GM18861 (cell line): ENCODE measurements at regions not wholly inside any gene's neighbourhood (a gene's known extent, or its start where the extent isn't known, plus 50 kb on each side); places are given as distances from the start of the nearest gene placed in this dataset.
"Not testable (repeated sequence)": the region's sequence is repeated elsewhere in the genome, so short reads cannot be mapped to it uniquely, and the experiment has no call there.

Source experiments
- ATAC-seq: cut with Tn5 transposase; IDR thresholded peaks from one replicate; pipeline ENCODE4 v1.9.1; 2021; ENCODE audit not compliant: unreplicated experiment

DNA sequence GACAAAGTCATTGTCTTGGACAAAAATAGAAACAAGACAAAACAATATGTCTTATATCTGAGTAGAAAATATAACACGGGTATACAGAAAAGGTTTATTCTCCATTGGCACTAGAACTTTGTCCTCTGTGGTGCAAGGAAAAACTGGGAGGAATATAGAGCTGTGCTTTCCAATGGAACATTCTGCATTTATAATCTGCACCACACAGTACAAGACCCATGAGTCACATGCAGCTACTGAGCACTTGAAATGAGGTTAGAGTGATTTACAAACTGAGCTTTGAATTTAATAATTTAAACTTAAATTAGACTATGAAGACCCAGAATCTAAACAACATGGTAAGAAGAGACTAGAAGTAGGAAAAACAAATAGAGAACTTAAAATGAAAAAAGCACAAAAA, 86.1 kb downstream of the RAP2A start:
- ATAC-seq, result no peak

DNA sequence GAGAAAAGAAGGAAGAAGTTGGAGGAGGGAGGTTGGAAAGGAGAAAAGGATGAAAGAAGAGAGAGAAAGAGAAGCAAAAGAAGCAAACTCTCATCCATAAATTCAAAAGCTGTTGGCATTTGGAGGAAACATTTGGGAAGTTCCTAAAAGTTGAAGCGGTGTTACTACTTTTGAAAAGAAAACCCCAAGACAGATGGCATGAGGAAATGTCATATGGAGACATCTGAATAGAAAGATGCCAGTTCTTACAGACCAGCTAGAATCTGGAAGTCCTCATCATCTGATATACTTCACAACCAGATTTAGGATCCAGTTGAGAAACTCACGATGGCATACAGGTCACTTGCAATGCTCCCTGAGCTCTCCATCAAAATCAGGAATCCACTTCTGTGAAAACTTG, 86.9 kb downstream of the RAP2A start:
- ATAC-seq, result no peak

- ATAC-seq, result no peak
These were observed 87.8 kb downstream of the RAP2A start for GRCh38 chr13:97521726-97522125.

DNA sequence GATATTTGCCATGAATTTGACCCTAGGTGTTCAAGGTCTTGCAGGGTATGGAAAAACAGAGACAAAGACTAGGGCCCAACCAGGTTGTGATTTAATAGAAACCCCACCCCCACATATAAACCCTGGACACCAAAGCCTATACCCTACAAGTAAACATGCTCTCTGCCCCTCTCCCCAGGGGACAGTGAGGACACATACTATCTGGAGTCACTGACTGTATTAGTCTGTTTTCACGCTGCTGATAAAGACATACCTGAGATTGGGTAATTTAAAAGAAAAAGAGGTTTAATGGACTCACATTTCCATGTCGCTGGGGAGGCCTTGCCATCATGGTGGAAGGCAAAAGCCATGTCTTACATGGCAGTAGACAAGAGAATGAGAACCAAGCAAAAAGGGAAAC, 88.3 kb downstream of the RAP2A start:
- no peak for ATAC-seq

DNA sequence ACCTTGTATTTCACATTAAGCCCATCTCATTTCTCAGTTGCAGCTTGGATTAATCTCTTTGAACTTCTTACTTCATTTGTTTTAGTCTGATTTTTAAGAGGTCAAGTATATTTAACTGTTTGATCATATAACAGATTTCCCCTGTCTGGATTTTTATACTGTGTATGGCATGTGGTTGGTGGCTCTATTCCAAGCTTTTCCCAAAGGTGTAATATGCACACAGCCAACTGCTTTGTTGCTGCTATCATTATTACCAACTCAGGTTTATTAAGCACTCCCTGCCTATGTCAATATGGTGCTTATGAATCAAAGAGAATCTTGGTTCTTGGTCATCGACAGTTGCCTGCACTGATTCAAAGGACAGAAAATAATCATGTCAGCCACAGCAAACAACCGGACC, 92.6 kb downstream of the RAP2A start:
- ATAC-seq, result no peak

DNA sequence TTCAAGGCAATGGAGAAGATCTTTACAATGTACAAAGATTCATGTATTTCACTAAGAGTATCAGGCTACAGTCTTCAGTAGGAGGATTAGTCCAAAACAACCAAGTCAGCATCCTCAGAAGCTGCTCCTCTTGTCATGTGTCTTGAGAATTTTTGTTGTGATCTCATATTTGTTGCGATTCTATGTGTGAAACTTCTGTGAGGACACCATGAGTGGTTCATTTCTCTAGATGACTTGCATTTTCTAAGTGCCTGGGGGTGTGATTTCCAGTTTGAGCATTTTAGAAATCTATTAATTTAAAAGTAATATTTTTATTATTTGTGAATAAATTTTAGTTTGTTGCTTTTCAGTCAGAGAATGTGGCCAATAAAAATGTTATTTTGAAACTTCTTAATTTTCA, 94.5 kb downstream of the RAP2A start:
- no peak for ATAC-seq

GRCh38 chr13:97534540-97534939, 100.6 kb downstream of the RAP2A start:
- no peak for ATAC-seq

DNA sequence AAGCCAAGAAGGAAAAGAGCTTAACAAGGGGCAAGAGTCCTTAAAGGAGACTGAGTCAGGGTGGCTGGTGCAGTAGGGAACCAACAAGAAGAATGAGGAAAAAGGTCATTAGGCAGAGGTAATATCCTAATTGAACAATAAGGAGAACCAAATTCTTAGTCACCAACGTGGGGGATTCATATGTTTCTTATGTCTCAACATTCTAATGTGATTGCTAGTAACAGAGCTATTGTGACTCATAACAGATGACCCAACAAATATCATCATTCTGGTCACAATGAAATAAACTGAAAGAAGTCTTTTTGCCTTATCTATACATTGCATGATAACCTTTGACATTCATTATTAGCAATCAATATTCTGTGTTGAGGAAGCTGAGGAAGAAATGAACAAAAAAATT, 101.6 kb downstream of the RAP2A start:
- no peak for ATAC-seq

DNA sequence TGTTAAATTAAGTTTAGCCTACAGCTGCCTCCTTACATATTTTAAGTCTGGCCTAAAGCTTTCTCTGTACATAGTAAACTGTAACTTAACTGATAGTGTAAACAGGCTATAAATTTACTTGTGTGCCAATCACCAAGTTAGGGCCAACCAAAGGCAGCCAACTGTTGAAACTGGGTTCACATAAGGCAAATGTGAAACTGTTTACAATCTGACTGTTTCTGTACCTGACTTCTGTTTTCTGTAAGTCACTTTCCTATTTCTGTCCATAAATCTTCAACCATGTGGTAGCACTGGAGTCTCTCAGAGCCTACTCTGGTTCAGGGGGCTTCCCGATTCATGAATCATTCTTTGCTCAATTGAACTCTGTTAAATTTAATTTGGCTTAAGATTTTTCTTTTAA, 103.1 kb downstream of the RAP2A start:
- ATAC-seq, result peak; percentile 72

DNA sequence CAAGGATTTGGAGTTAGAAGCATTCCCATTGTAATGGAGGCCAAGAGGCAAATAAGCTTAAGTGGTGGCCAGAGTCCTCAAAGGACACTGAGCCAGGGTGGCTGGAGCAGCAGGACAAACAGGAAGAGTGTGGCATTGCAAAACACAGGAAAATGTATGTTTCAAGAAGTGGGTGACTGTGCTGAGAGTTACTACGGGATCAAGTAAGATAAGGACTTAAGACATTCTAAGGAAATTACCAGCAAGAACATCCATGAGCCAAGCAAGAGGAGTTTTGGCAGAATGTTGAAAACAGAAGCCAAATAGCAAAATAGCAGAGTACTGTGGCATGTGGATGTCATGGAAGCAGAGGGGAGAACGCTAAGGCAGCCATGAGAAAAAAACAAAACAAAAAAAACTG, 104.2 kb downstream of the RAP2A start:
- no peak for ATAC-seq

DNA sequence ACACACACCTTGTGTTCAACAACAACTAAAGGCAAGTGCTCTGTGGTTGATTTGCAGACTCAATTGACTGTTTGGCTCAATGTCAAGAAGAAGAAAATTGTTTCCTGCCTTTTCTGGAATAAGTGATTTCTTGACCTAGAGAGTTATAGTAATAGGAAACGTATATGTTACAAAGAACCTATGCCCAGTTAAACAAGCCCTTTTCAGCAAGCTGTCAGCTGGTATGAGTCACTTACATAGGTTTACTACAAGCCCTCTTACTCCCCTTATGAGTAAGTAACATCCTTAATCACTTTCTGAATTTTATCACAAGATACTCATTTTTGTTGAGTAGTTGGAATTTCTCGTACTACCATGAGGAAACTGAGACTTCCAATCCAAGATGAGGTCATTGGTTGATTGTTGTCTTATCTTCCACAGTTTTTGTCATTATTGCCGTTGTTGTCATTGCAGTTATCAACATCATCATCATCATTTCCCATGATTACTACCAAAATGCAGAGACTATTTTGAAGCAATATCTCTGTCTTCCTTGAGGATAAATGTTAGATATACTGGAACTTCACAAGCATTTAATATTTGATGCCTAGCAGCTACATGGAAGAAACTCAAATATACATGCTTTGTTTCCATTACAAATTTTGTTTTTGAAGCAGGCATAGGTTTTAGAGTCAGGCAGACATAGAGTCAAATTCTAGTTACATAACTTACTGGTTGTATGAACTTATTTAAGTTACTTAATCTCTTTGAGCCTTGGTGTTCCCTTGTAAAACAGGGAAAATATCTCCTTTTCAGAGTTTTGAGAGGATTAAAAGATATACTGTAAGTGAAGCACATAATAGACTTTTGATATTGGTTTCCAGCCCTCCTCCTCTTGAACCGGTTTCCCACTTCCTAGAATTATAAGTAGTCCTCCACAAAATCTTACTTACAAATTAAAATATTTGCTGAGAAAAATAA, 106.0 kb downstream of the RAP2A start:
- ATAC-seq, result peak; percentile 67

DNA sequence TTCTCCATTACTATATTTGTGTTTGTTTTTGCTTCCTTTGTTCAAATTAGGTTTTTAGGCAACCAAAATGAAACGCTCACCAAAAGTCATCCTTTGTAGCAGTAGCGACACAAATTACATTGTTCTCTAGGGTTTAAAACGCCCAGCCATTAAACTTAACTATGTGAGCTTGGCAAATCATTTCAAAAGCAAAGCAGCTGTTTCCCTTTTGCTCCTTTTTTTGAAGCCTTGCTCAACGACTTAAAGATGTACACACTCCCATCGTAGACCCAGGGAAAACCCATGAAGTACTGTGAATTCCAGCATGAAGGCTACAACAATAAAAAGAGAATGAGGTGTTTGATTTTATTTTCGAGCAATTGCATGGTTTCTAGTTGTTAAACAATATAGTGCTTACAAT, 106.7 kb downstream of the RAP2A start:
- no peak for ATAC-seq

DNA sequence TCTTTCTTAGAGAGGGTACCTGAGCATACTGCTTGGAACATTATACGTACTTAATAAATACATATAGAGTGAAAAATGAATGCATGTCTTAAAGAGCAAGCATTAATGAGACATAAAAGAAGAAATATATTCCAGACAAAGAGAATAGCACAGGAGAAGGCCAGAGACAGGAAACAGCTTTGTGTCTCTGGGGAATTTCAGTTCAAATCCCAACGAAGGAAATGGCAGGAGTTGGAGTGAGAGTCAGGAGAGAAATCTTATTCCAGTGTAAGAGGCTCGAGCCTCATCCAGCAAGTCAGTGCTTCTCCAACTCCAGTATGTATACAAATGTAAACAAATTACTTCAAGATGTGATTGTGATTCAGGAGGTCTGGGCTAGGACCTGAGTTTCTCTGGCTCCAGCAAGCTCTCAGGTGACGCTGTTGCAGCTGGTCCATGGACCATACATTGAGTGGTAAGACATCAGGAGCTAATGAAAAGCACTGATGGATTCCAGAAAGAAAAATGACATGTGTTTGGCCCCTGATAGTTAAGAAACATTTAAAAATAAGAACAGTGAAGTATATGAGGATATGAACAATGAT, 108.2 kb downstream of the RAP2A start:
- ATAC-seq, result no peak

- ATAC-seq, result no peak
These were observed 110.2 kb downstream of the RAP2A start for GRCh38 chr13:97544031-97544765.

DNA sequence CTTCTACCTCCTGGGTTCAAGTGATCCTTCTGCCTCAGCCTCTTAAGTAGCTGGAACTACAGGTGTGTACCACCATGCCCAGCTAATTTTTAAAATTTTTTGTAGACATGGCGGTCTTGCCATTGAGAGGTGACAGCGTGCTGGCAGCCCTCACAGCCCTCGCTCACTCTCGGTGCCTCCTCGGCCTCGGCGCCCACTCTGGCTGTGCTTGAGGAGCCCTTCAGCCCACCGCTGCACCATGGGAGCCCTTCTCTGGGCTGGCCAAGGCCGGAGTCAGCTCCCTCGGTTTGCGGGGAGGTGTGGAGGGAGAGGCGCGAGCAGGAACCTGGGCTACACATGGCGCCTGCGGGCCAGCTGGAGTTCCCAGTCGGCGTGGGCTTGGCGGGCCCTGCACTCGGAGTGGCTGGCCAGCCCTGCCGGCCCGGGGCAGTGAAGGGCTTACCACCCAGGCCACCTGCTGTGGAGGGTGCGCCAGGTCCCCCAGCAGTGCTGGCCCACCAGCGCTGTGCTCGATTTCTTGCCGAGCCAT, 111.1 kb downstream of the RAP2A start:
- ATAC-seq, result not testable (repeated sequence)

DNA sequence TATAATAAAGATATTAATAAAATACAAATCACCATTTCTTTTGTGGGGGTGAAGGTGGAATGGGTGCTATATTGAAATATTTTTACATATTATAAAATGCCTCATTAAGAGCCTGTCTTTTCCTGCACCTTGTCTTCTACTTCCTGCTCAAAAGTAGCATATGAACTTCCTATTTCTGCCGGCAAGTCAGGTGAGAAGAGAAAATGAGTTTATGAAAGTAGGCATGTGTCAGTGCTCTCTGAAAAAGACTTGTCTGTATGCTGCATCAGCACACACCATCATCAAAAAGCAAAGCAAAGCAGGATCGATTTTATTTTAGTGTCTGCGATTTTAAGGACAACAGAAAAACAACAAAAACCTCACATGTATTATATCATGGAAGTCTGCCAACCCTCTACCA, 114.2 kb downstream of the RAP2A start:
- ATAC-seq, result peak; percentile 74

- ATAC-seq, result no peak
These were observed 114.7 kb downstream of the RAP2A start for GRCh38 chr13:97548711-97549110.

DNA sequence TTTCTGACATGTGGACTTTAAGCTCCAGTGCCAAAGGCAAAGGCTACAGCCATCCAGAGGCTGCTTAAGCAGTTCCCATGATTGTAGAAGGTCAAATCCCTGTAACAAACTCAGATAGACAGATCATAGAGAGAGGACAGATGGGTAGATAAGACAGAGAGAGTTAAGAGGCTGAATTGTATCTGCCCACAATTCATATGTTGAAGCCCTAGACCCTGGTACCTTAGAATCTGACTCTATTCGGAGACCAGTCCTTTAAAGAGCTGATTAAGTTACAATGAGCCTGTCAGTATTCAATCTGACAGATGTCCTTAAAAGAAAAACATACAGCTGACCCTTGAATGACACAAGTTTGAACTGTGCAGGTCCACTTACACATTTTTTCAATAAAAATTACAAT, 115.2 kb downstream of the RAP2A start:
- ATAC-seq, result no peak

- ATAC-seq, result no peak
These were observed 120.5 kb downstream of the RAP2A start for GRCh38 chr13:97554496-97554895.

DNA sequence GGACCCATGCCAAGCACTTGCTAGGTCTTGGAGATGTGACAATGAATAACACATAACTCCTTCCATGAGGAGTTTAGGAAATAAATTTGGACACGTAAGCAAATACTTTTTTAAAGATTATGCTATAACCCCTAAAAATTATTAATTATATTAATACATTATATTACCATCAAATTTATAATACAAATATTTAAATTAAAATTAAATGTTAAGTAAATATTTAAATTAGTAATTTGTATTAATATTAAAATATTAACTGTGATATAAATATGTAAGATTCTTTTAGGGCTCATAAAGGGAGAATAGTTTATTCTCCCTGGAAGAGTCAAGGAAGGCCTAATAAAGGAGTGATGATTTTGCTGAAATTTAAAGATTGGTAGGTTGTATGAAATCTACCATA, 121.1 kb downstream of the RAP2A start:
- ATAC-seq, result no peak

GRCh38 chr13:97559030-97559429, 125.1 kb downstream of the RAP2A start:
- no peak for ATAC-seq

DNA sequence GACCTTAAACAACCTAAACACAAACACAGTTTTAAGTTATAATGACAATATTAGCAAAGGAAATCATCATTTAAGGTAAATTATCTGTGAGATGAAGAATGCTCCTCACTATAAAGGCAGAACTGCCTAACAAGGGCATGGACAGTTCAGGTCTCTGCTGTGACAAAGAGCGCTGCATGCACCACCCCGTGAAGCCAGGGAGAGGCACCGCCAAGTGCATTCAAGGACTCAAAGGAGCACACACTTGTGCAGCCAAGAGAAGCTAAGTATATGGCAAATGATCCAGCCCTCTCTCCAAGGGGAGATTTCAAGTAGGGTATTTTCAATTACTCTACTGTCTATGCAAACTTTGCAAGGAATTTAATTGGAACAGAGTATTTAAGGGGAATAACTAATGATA, 126.0 kb downstream of the RAP2A start:
- ATAC-seq, result no peak
